Keratinocyte (primary cell): ENCODE measurements at regions not wholly inside any gene's neighbourhood (a gene's known extent, or its start where the extent isn't known, plus 50 kb on each side); places are given as distances from the start of the nearest gene placed in this dataset.
"Not testable (repeated sequence)": the region's sequence is repeated elsewhere in the genome, so short reads cannot be mapped to it uniquely, and the experiment has no call there.

Experiments
- CTCF ChIP-seq, 3 experiments: IDR thresholded peaks in 1 of 3; conservative IDR thresholded peaks in 1 of 3; optimal IDR thresholded peaks in 1 of 3; 2 replicates in 2 of 3; 3 replicates in 1 of 3; pipeline versions ENCODE3 to v1.5.1; 2011; ENCODE audit warnings: low read length in 3 of 3, mild to moderate bottlenecking in 3 of 3, moderate library complexity in 2 of 3, control low read depth in 1 of 3, inconsistent platforms in 1 of 3; ENCODE audit not compliant: insufficient read depth in 2 of 3; ENCODE audit errors: extremely low read depth in 1 of 3
- EZH2 ChIP-seq: IDR thresholded peaks from one replicate; pipeline ENCODE4 v1.6.1; 2012; ENCODE audit warnings: inconsistent platforms, mild to moderate bottlenecking, low read length, moderate library complexity

GRCh38 chr1:121048293-121048752 lies 135.8 kb downstream of the FAM72B start:
- TF ChIP-seq CTCF (optimal IDR thresholded peaks at IDR 0.05 in 1 of 3, IDR thresholded peaks at IDR 0.05 in 1 of 3, conservative IDR thresholded peaks at IDR 0.05 in 1 of 3; ENCODE audit: extremely low read depth in 1 of 3, insufficient read depth in 2 of 3, low read length in 3 of 3); EZH2: not testable (repeated sequence)
